ENCODE measurements at regions not wholly inside any gene's neighbourhood (a gene's known extent, or its start where the extent isn't known, plus 50 kb on each side); places are given as distances from the start of the nearest gene placed in this dataset.

- TF ChIP-seq CTCF (conservative IDR thresholded peaks at IDR 0.05) (no peak), ZFX (IDR thresholded peaks at IDR 0.05) (no peak)
Observed at GRCh38 chr2:209277444-209277843, 146.4 kb upstream of the MAP2 start.
